HG02870 (cell line): ENCODE measurements at regions not wholly inside any gene's neighbourhood (a gene's known extent, or its start where the extent isn't known, plus 50 kb on each side); places are given as distances from the start of the nearest gene placed in this dataset.

Experiments used
- ATAC-seq: cut with Tn5 transposase; IDR thresholded peaks from one replicate; pipeline ENCODE4 v1.9.1; 2021; ENCODE audit warnings: mild to moderate bottlenecking, moderate library complexity; ENCODE audit not compliant: unreplicated experiment

GRCh38 chr10:130576427-130576826 lies 440.2 kb downstream of the GLRX3 start:
- no peak for ATAC-seq

- no peak for ATAC-seq
Measured at GRCh38 chr10:130577039-130577438, 440.8 kb downstream of the GLRX3 start.

- ATAC-seq = no peak
Measured at GRCh38 chr10:130578532-130579289, 442.5 kb downstream of the GLRX3 start.

- no peak for ATAC-seq
Measured at GRCh38 chr10:130579913-130580312, 443.7 kb downstream of the GLRX3 start.

- ATAC-seq = no peak
Measured at GRCh38 chr10:130580975-130581374, 444.8 kb downstream of the GLRX3 start.

- no peak for ATAC-seq
Measured at GRCh38 chr10:130587718-130588117, 451.5 kb downstream of the GLRX3 start.

GRCh38 chr10:130606001-130606405 lies 469.8 kb downstream of the GLRX3 start:
- ATAC-seq = no peak

- no peak for ATAC-seq
Measured at GRCh38 chr10:130607366-130607765, 471.2 kb downstream of the GLRX3 start.

- ATAC-seq = no peak
Measured at GRCh38 chr10:130611239-130611638, 475.0 kb downstream of the GLRX3 start.

GRCh38 chr10:130615457-130615856 lies 479.3 kb downstream of the GLRX3 start:
- no peak for ATAC-seq

- no peak for ATAC-seq
Measured at GRCh38 chr10:130617985-130618384, 481.8 kb downstream of the GLRX3 start.

GRCh38 chr10:130618647-130619046 lies 482.5 kb downstream of the GLRX3 start:
- no peak for ATAC-seq

GRCh38 chr10:130621231-130621775 lies 485.1 kb downstream of the GLRX3 start:
- ATAC-seq = no peak

GRCh38 chr10:130623680-130624267 lies 487.6 kb downstream of the GLRX3 start:
- no peak for ATAC-seq

- ATAC-seq = no peak
Measured at GRCh38 chr10:130627346-130628045, 491.3 kb downstream of the GLRX3 start.

- no peak for ATAC-seq
Measured at GRCh38 chr10:130630135-130630534, 493.9 kb downstream of the GLRX3 start.

GRCh38 chr10:130631142-130632096 lies 495.2 kb downstream of the GLRX3 start:
- no peak for ATAC-seq

- ATAC-seq = no peak
Measured at GRCh38 chr10:130634816-130635215, 498.6 kb downstream of the GLRX3 start.

GRCh38 chr10:130635528-130635927 lies 499.3 kb downstream of the GLRX3 start:
- no peak for ATAC-seq

GRCh38 chr10:130636313-130636930 lies 500.2 kb downstream of the GLRX3 start:
- ATAC-seq = no peak
